IMR-90 (cell line): ENCODE measurements at regions not wholly inside any gene's neighbourhood (a gene's known extent, or its start where the extent isn't known, plus 50 kb on each side); places are given as distances from the start of the nearest gene placed in this dataset.

Experiments
- ATAC-seq: fragments of 200-7000 bp; cut with Tn5 transposase; 2 replicates; pipeline ENCODE4 v1.9.1; 2020; ENCODE audit warnings: low read depth, mild to moderate bottlenecking, moderate library complexity
- BruUV-seq: library from RNA; stranded (reverse); fragments of 400-500 nt; replicated peaks from 2 replicates; lab custom pipeline; 2021; lab: Mats Ljungman, UMichigan
- CTCF ChIA-PET: fragments of 300-600 bp; formaldehyde crosslinking; extraction: SDS; loops from one replicate; lab custom pipeline; 2021; ENCODE audit warnings: antibody characterized with exemption; lab: Yijun Ruan, JAX
- POLR2A ChIA-PET: fragments of 300-600 bp; sonication (Branson Sonifier 250); formaldehyde crosslinking; loops from one replicate; lab custom pipeline; 2022; ENCODE audit warnings: antibody characterized with exemption; ENCODE audit not compliant: unreplicated experiment; lab: Charles Lee
- DNase-seq: peaks from one replicate; pipeline ENCODE4 v3.0.0; 2013
- H2AFZ ChIP-seq: replicated peaks from 2 replicates; pipeline ENCODE3; 2013; ENCODE audit warnings: low read length, mild to moderate bottlenecking; ENCODE audit not compliant: poor library complexity
- H2AK5ac ChIP-seq: 2 replicates; pipeline ENCODE4 v1.6.1; 2013; ENCODE audit warnings: low read depth, low read length, inconsistent platforms
- H2AK9ac ChIP-seq: replicated peaks from 2 replicates; pipeline ENCODE3; 2013; ENCODE audit warnings: mild to moderate bottlenecking, low read depth, low read length, moderate library complexity; ENCODE audit not compliant: poor library complexity
- H2BK120ac ChIP-seq: 2 replicates; pipeline ENCODE4 v1.6.1; 2013; ENCODE audit warnings: low read depth, low read length, inconsistent platforms
- H2BK15ac ChIP-seq: 3 replicates; pipeline ENCODE4 v1.6.1; 2013; ENCODE audit warnings: low read depth, low read length, inconsistent platforms
- H2BK20ac ChIP-seq: 2 replicates; pipeline ENCODE4 v1.6.1; 2013; ENCODE audit warnings: low read depth, mild to moderate bottlenecking, inconsistent platforms, low read length, moderate library complexity
- H2BK5ac ChIP-seq: 2 replicates; pipeline ENCODE4 v1.6.1; 2013; ENCODE audit warnings: mild to moderate bottlenecking, low read depth, low read length, inconsistent platforms; ENCODE audit not compliant: poor library complexity, severe bottlenecking
- H3K14ac ChIP-seq: replicated peaks from 2 replicates; pipeline ENCODE4 v1.6.1; 2013; ENCODE audit warnings: low read depth, low read length, inconsistent platforms
- H3K18ac ChIP-seq: 2 replicates; pipeline ENCODE4 v1.6.1; 2013; ENCODE audit warnings: low read depth, low read length, control low read depth
- H3K23ac ChIP-seq: 2 replicates; pipeline ENCODE4 v1.6.1; 2013; ENCODE audit warnings: low read depth, low read length, inconsistent platforms
- H3K27ac ChIP-seq: 2 replicates; pipeline ENCODE4 v1.5.1; 2013; ENCODE audit warnings: mild to moderate bottlenecking, control low read depth, low read length; ENCODE audit not compliant: insufficient read depth
- H3K27me3 ChIP-seq: 2 replicates; pipeline ENCODE4 v1.6.1; 2013; ENCODE audit warnings: low read length; ENCODE audit not compliant: control insufficient read depth, insufficient read depth
- H3K36me3 ChIP-seq: 2 replicates; pipeline ENCODE4 v1.6.1; 2013; ENCODE audit warnings: low read length, mixed read lengths; ENCODE audit not compliant: control insufficient read depth, insufficient read depth
- H3K4ac ChIP-seq: 2 replicates; pipeline ENCODE4 v1.6.1; 2013; ENCODE audit warnings: low read depth, low read length, inconsistent platforms
- H3K4me1 ChIP-seq: 2 replicates; pipeline ENCODE4 v1.6.1; 2013; ENCODE audit warnings: low read length, mixed read lengths; ENCODE audit not compliant: control insufficient read depth, insufficient read depth
- H3K4me2 ChIP-seq: 2 replicates; pipeline ENCODE4 v1.6.1; 2013; ENCODE audit warnings: low read depth, mild to moderate bottlenecking, control low read depth, low read length, moderate library complexity
- H3K4me3 ChIP-seq: 2 replicates; pipeline ENCODE4 v1.5.1; 2013; ENCODE audit warnings: low read depth, mild to moderate bottlenecking, control low read depth, low read length, moderate library complexity; ENCODE audit not compliant: insufficient read depth
- H3K56ac ChIP-seq: 2 replicates; pipeline ENCODE4 v1.6.1; 2013; ENCODE audit warnings: low read length, inconsistent platforms; ENCODE audit not compliant: insufficient read depth; ENCODE audit errors: extremely low read depth
- H3K79me1 ChIP-seq, 2 experiments: 2 replicates each; pipeline ENCODE4 v1.6.1; 2013; ENCODE audit warnings: low read length in 2 of 2, inconsistent platforms in 1 of 2, low read depth in 1 of 2
- H3K9ac ChIP-seq: 2 replicates; pipeline ENCODE4 v1.6.1; 2013; ENCODE audit warnings: low read depth, low read length, control low read depth
- H3K9me1 ChIP-seq: 2 replicates; pipeline ENCODE4 v1.6.1; 2013; ENCODE audit warnings: low read length, inconsistent platforms; ENCODE audit not compliant: insufficient read depth
- H3K9me3 ChIP-seq: 2 replicates; pipeline ENCODE4 v1.6.1; 2013; ENCODE audit warnings: low read length; ENCODE audit not compliant: control insufficient read depth, insufficient read depth
- H4K20me1 ChIP-seq: 2 replicates; pipeline ENCODE4 v1.6.1; 2013; ENCODE audit warnings: low read length, inconsistent platforms; ENCODE audit not compliant: insufficient read depth
- H4K5ac ChIP-seq: 2 replicates; pipeline ENCODE4 v1.6.1; 2013; ENCODE audit warnings: mild to moderate bottlenecking, low read depth, low read length, control low read depth
- H4K8ac ChIP-seq, 2 experiments: 2 replicates each; pipeline ENCODE4 v1.6.1; 2013; ENCODE audit warnings: low read depth in 2 of 2, low read length in 2 of 2, control low read depth in 1 of 2, inconsistent platforms in 1 of 2
- H4K91ac ChIP-seq: 2 replicates; pipeline ENCODE4 v1.6.1; 2013; ENCODE audit warnings: low read depth, low read length, inconsistent platforms; ENCODE audit not compliant: insufficient read depth
- BHLHE40 ChIP-seq: fragments of 150-350 bp; IDR thresholded peaks from 2 replicates; pipeline ENCODE4 v1.6.1; 2016; ENCODE audit warnings: mild to moderate bottlenecking, low read depth, low read length
- CEBPB ChIP-seq: IDR thresholded peaks from 2 replicates; pipeline ENCODE4 v1.6.1; 2012; ENCODE audit warnings: low read depth, low read length, improper control_type of control experiment
- CHD1 ChIP-seq: IDR thresholded peaks from 2 replicates; pipeline ENCODE4 v1.6.1; 2012; ENCODE audit warnings: low read depth, low read length, improper control_type of control experiment
- CTCF ChIP-seq: conservative IDR thresholded peaks from 2 replicates; pipeline ENCODE4 v1.5.1; 2012; ENCODE audit warnings: mild to moderate bottlenecking, low read depth, low read length, improper control_type of control experiment
- ELK1 ChIP-seq: fragments of 150-350 bp; IDR thresholded peaks from 2 replicates; pipeline ENCODE4 v1.6.1; 2016; ENCODE audit warnings: low read depth, mild to moderate bottlenecking, low read length, moderate library complexity, borderline replicate concordance
- FOS ChIP-seq: fragments of 150-350 bp; IDR thresholded peaks from 2 replicates; pipeline ENCODE4 v1.6.1; 2016; ENCODE audit warnings: low read depth, low read length
- MAFK ChIP-seq: IDR thresholded peaks from 2 replicates; pipeline ENCODE4 v1.6.1; 2012; ENCODE audit warnings: low read depth, low read length, improper control_type of control experiment
- MAZ ChIP-seq: IDR thresholded peaks from 2 replicates; pipeline ENCODE4 v1.6.1; 2012; ENCODE audit warnings: low read depth, mild to moderate bottlenecking, low read length, improper control_type of control experiment, moderate library complexity, borderline replicate concordance
- MXI1 ChIP-seq: IDR thresholded peaks from 2 replicates; pipeline ENCODE4 v1.6.1; 2012; ENCODE audit warnings: low read depth, mild to moderate bottlenecking, low read length, moderate library complexity, borderline replicate concordance
- NFE2L2 ChIP-seq: fragments of 150-350 bp; IDR thresholded peaks from 2 replicates; pipeline ENCODE4 v1.6.1; 2016; ENCODE audit warnings: low read depth, mild to moderate bottlenecking, low read length
- POLR2A ChIP-seq: IDR thresholded peaks from 2 replicates; pipeline ENCODE4 v1.6.1; 2012; ENCODE audit warnings: mild to moderate bottlenecking, low read depth, low read length
- RCOR1 ChIP-seq: IDR thresholded peaks from 2 replicates; pipeline ENCODE4 v1.6.1; 2012; ENCODE audit warnings: mild to moderate bottlenecking, low read length, improper control_type of control experiment; ENCODE audit not compliant: insufficient replicate concordance
- RFX5 ChIP-seq: IDR thresholded peaks from 2 replicates; pipeline ENCODE4 v1.8.0; 2012; ENCODE audit warnings: low read depth, mild to moderate bottlenecking, low read length, moderate library complexity
- SMC3 ChIP-seq: fragments of 150-350 bp; IDR thresholded peaks from 2 replicates; pipeline ENCODE4 v1.6.1; 2016; ENCODE audit warnings: low read depth, mild to moderate bottlenecking, antibody characterized with exemption, low read length, moderate library complexity
- USF2 ChIP-seq: fragments of 150-350 bp; IDR thresholded peaks from 2 replicates; pipeline ENCODE4 v1.6.1; 2017; ENCODE audit warnings: mild to moderate bottlenecking, antibody characterized with exemption, low read length, low read depth
- WGBS, 2 experiments: methylation state at CpG; one replicate each; pipeline versions ENCODE4 v1.1.5 to v1.1.7; 2013; ENCODE audit warnings: missing lambda C conversion rate in 2 of 2; ENCODE audit not compliant: insufficient read length in 1 of 2; ENCODE audit errors: extremely low coverage in 2 of 2; 5-methylcytosine and 5-hydroxymethylcytosine counted together
- dilution Hi-C: fragments of 300-500 bp; cut with HindIII; formaldehyde crosslinking; loops from one replicate; pipeline ENCODE4 v1.14.3; 2018; ENCODE audit warnings: low sequenced_read_pairs; ENCODE audit not compliant: unreplicated experiment
- in situ Hi-C: fragments of 300-500 bp; cut with MboI; formaldehyde crosslinking; loops from 3 replicates; pipeline ENCODE4 v1.14.3; 2019; ENCODE audit warnings: low sequenced_read_pairs, inconsistent platforms, mixed read lengths
- intact Hi-C: fragments of 100-400 bp; cut with micrococcal nuclease; formaldehyde crosslinking; loops from 2 replicates; pipeline ENCODE4 v1.10.0; 2022

GRCh38 chr1:29669158-29669871 is 433.0 kb downstream of the PTPRU start:
- Histone ChIP-seq H3K27ac (no peak overlapping the region), H2BK120ac (no peak overlapping the region), H4K5ac (no peak overlapping the region), H3K4me3 (no peak overlapping the region), H3K36me3 (no peaks in the 10 kb centered on the region), H2AFZ (peak overlapping the region; percentile 52), H3K23ac (no peak overlapping the region), H3K27me3 (peaks cover 5% of the 10 kb centered on the region), H3K9me3 (no peaks in the 10 kb centered on the region), H2BK20ac (no peak overlapping the region), H2AK5ac (no peak overlapping the region), H4K8ac (no peak overlapping the region), H3K4me2 (no peak overlapping the region), H2BK5ac (no peak overlapping the region), H3K79me1 (no peaks in the 10 kb centered on the region), H3K14ac (no peak overlapping the region), H3K4ac (no peak overlapping the region), H3K9ac (no peak overlapping the region), H3K18ac (no peak overlapping the region), H2BK15ac (no peak overlapping the region), H3K9me1 (no peaks in the 10 kb centered on the region), H2AK9ac (no peak overlapping the region), H4K20me1 (no peaks in the 10 kb centered on the region), H3K4me1 (no peaks in the 10 kb centered on the region), H4K91ac (no peak overlapping the region), H3K56ac (no peak overlapping the region)
- intact Hi-C loops (no loop called here), in situ Hi-C loops (no loop called here), dilution Hi-C loops (no loop called here)
- no peak for TF ChIP-seq RFX5
- no peak for TF ChIP-seq CEBPB
- TF ChIP-seq MXI1: no peak
- TF ChIP-seq RCOR1: no peak
- no peak for TF ChIP-seq BHLHE40
- TF ChIP-seq FOS: no peak
- TF ChIP-seq POLR2A: no peak
- no peak for TF ChIP-seq SMC3
- TF ChIP-seq ELK1: no peak
- no peak for TF ChIP-seq CTCF
- TF ChIP-seq NFE2L2: no peak
- no peak for TF ChIP-seq MAFK
- TF ChIP-seq MAZ: no peak
- TF ChIP-seq USF2: no peak
- TF ChIP-seq CHD1: no peak
- DNase-seq: no peak
- POLR2A ChIA-PET: no interaction called here
- no TSS peak for BruUV-seq
- ATAC-seq: no peak
- 60% methylated on average over 2 of the region's 10 CpGs; no CpG with 5 or more reads in 1 of the 2 experiments for WGBS, 2 experiments
- CTCF ChIA-PET: no interaction called here
